ENCODE measurements at regions not wholly inside any gene's neighbourhood (a gene's known extent, or its start where the extent isn't known, plus 50 kb on each side); places are given as distances from the start of the nearest gene placed in this dataset.

DNA sequence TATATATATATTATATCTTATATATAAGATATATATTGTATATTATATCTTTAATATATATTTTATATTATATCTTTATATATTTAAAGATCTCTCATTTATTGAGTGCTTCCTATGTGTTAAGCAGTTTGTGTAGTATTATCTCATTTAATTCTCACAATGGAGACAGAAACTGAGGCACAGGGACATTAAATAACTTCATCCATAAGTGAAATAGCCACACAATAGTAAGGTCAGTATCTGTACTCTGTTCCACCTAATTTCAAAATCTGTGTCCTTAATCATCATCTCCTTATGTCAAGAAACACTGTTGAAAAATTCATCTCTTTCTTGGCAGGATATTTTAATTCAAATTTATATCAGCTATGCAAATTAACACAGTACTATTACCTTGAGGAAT lies 52.8 kb upstream of the CD302 start:
- DNase-seq (ENCODE audit: low read depth) = no peak
- TF ChIP-seq, protein P1, sequence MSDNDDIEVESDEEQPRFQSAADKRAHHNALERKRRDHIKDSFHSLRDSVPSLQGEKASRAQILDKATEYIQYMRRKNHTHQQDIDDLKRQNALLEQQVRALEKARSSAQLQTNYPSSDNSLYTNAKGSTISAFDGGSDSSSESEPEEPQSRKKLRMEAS (IDR thresholded peaks at IDR 0.05; ENCODE audit: low read depth, low read length) = no peak
- TF ChIP-seq POLR2A (IDR thresholded peaks at IDR 0.05; ENCODE audit: extremely low read depth, insufficient read length) = no peak
- TF ChIP-seq, protein P2, sequence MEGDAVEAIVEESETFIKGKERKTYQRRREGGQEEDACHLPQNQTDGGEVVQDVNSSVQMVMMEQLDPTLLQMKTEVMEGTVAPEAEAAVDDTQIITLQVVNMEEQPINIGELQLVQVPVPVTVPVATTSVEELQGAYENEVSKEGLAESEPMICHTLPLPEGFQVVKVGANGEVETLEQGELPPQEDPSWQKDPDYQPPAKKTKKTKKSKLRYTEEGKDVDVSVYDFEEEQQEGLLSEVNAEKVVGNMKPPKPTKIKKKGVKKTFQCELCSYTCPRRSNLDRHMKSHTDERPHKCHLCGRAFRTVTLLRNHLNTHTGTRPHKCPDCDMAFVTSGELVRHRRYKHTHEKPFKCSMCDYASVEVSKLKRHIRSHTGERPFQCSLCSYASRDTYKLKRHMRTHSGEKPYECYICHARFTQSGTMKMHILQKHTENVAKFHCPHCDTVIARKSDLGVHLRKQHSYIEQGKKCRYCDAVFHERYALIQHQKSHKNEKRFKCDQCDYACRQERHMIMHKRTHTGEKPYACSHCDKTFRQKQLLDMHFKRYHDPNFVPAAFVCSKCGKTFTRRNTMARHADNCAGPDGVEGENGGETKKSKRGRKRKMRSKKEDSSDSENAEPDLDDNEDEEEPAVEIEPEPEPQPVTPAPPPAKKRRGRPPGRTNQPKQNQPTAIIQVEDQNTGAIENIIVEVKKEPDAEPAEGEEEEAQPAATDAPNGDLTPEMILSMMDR (IDR thresholded peaks at IDR 0.05; ENCODE audit: low read depth, low read length) = no peak
- TF ChIP-seq MYC (IDR thresholded peaks at IDR 0.05; ENCODE audit: low read depth, low read length) = no peak
- H3K4me3 ChIP-seq (ENCODE audit: low read depth, low read length) = no peak overlapping the region

DNA sequence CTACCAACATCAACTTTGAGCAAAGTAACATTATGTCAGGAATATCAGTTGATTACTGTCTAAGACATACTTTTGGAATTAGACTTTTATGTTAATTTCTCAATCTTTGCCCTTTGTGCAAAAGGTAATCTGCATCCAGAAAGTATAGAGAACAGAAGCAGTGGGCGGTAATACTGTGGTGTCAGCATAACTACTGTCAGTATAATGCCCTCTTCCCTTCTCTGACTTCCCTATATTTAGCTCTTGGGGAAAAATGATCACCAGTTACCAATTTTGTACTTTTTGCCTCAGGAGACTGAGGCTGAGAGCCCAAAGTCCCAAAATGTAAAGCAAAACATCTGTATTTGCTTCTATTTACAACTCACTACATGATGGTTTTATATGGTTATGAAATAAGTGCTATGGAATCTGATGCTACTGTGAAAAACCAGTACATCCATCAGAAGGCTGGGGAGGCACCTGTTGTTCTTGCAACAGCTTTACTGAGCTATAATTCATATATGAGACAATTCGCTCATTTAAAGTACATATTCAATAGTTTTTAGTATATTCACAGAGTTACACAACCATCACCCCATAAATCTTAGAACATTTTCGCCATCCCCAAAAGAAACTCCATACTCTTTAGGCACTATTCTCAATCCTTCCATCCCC lies 51.3 kb upstream of the CD302 start:
- DNase-seq (ENCODE audit: low read depth) = no peak
- no peak overlapping the region for H3K4me3 ChIP-seq (ENCODE audit: low read depth, low read length)
- TF ChIP-seq POLR2A (IDR thresholded peaks at IDR 0.05; ENCODE audit: extremely low read depth, insufficient read length) (no peak), MYC (IDR thresholded peaks at IDR 0.05; ENCODE audit: low read depth, low read length) (no peak)
- TF ChIP-seq, protein P1 (IDR thresholded peaks at IDR 0.05; ENCODE audit: low read depth, low read length) = no peak
- TF ChIP-seq, protein P2 (IDR thresholded peaks at IDR 0.05; ENCODE audit: low read depth, low read length) = no peak

All from NB4 (cell line).